Mucosa of descending colon (tissue), 3 donors: ENCODE measurements at regions not wholly inside any gene's neighbourhood (a gene's known extent, or its start where the extent isn't known, plus 50 kb on each side); places are given as distances from the start of the nearest gene placed in this dataset.
"Not testable (repeated sequence)": the region's sequence is repeated elsewhere in the genome, so short reads cannot be mapped to it uniquely, and the experiment has no call there.

Experiments used
- ATAC-seq: fragments of 200-7000 bp; cut with Tn5 transposase; one replicate; pipeline ENCODE4 v1.9.1; 2020; ENCODE audit warnings: mild to moderate bottlenecking, moderate library complexity
- DNase-seq, 3 donors: peaks; one replicate each; pipeline ENCODE4 v3.0.0-alpha.2; 2020
- H3K36me3 ChIP-seq: fragments of 200-600 bp; one replicate; pipeline ENCODE4 v1.8.0; 2021; ENCODE audit warnings: low read depth, mild to moderate bottlenecking
- H3K4me1 ChIP-seq: fragments of 200-600 bp; one replicate; pipeline ENCODE4 v1.8.0; 2021; ENCODE audit warnings: low read depth, mild to moderate bottlenecking
- H3K4me3 ChIP-seq: fragments of 200-600 bp; one replicate; pipeline ENCODE4 v1.8.0; 2021; ENCODE audit warnings: mild to moderate bottlenecking
- H3K9me3 ChIP-seq: fragments of 200-600 bp; one replicate; pipeline ENCODE4 v1.8.0; 2021; ENCODE audit warnings: mild to moderate bottlenecking
- CTCF ChIP-seq: fragments of 200-600 bp; IDR thresholded peaks from one replicate; pipeline ENCODE4 v1.8.0; 2022; ENCODE audit warnings: antibody characterized with exemption, mild to moderate bottlenecking
- intact Hi-C, 2 donors: fragments of 100-400 bp; cut with DNase I in 1 of 2; cut with micrococcal nuclease in 1 of 2; formaldehyde crosslinking; loops; one replicate each; pipeline versions ENCODE4 v1.11.0 to v1.11.1; 2022; cut with DNase I, micrococcal nuclease
- donor health status: DM: no; HTN: no; CAD: no; lungs with moderate emphysema.
- donor health status: DM: no; HTN: no; CAD: no.
- donor health status: DM: no; HTN: yes; CAD: no.

GRCh38 chr13:76292726-76293125 lies 593.5 kb downstream of the KCTD12 start:
- no peak overlapping the region for H3K4me3 ChIP-seq
- H3K9me3 ChIP-seq, result no peaks in the 10 kb centered on the region
- no peak for DNase-seq
- intact Hi-C loops, result no loop called here
- no peaks in the 10 kb centered on the region for H3K36me3 ChIP-seq
- no peak for ATAC-seq
- TF ChIP-seq CTCF, result no peak
- no peaks in the 10 kb centered on the region for H3K4me1 ChIP-seq

- H3K36me3 ChIP-seq, result no peaks in the 10 kb centered on the region
- no peaks in the 10 kb centered on the region for H3K4me1 ChIP-seq
- no peak for DNase-seq
- ATAC-seq, result no peak
- intact Hi-C loops, result no loop called here
- TF ChIP-seq CTCF, result no peak
- H3K4me3 ChIP-seq, result no peak overlapping the region
- no peaks in the 10 kb centered on the region for H3K9me3 ChIP-seq
Observed at GRCh38 chr13:76292031-76292430, 594.2 kb downstream of the KCTD12 start.

- no peak for DNase-seq
- H3K36me3 ChIP-seq, result no peaks in the 10 kb centered on the region
- intact Hi-C loops, result no loop called here
Observed at GRCh38 chr13:76289558-76289957, 596.6 kb downstream of the KCTD12 start.

GRCh38 chr13:76286178-76286577 lies 600.0 kb downstream of the KCTD12 start:
- intact Hi-C loops, result no loop called here
- Histone ChIP-seq H3K4me3 (no peak overlapping the region), H3K9me3 (no peaks in the 10 kb centered on the region), H3K4me1 (no peaks in the 10 kb centered on the region), H3K36me3 (no peaks in the 10 kb centered on the region)
- no peak for ATAC-seq
- TF ChIP-seq CTCF, result no peak
- no peak for DNase-seq

More at GRCh38 chr13:76289558-76289957, 596.6 kb downstream of the KCTD12 start:
- Histone ChIP-seq H3K4me3 (no peak overlapping the region), H3K4me1 (no peaks in the 10 kb centered on the region), H3K9me3 (no peaks in the 10 kb centered on the region)
- ATAC-seq, result no peak
- no peak for TF ChIP-seq CTCF

GRCh38 chr13:76285463-76285862 lies 600.7 kb downstream of the KCTD12 start:
- no peak for ATAC-seq
- intact Hi-C loops, result no loop called here
- no peak for DNase-seq
- TF ChIP-seq CTCF, result no peak
- H3K4me1 ChIP-seq, result no peaks in the 10 kb centered on the region
- no peaks in the 10 kb centered on the region for H3K9me3 ChIP-seq
- no peak overlapping the region for H3K4me3 ChIP-seq
- no peaks in the 10 kb centered on the region for H3K36me3 ChIP-seq

GRCh38 chr13:76279766-76280165 lies 606.4 kb downstream of the KCTD12 start:
- ATAC-seq, intact Hi-C loops: not testable (repeated sequence)

More at GRCh38 chr13:76279766-76280165, 606.4 kb downstream of the KCTD12 start:
- not testable (repeated sequence) for H3K4me1 ChIP-seq, DNase-seq, H3K36me3 ChIP-seq, H3K9me3 ChIP-seq, H3K4me3 ChIP-seq
